ENCODE measurements at regions not wholly inside any gene's neighbourhood (a gene's known extent, or its start where the extent isn't known, plus 50 kb on each side); places are given as distances from the start of the nearest gene placed in this dataset.

- no peak for DNase-seq (ENCODE audit: low spot score)
These were observed 357.6 kb upstream of the CWC22 start for GRCh38 chr2:180364719-180365118.

- no peak for DNase-seq (ENCODE audit: low spot score)
These were observed 353.2 kb upstream of the CWC22 start for GRCh38 chr2:180360283-180360618.

- no peak for DNase-seq (ENCODE audit: low spot score)
These were observed 352.6 kb upstream of the CWC22 start for GRCh38 chr2:180359522-180360282.

- no peak for DNase-seq (ENCODE audit: low spot score)
These were observed 351.4 kb upstream of the CWC22 start for GRCh38 chr2:180358458-180358857.

DNA sequence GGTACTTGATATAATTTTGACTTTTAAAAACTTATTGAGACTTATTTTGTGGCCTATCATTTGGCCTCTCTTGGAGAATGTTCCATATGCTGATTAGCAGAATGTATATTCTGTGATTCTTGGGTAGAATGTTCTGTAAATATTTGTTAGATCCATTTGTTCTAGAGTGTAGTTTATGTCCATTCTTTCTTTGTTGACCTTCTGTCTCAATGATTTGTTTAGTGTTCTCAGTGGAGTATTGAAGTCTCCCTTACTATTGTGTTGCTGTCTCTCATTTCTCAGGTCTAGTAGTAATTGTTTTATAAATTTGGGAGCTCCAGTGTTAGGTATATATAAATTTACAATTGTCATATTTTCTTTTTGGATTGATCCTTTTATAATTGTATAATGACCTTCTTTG is 349.6 kb upstream of the CWC22 start:
- no peak for DNase-seq (ENCODE audit: low spot score)

- no peak for DNase-seq (ENCODE audit: low spot score)
These were observed 345.5 kb upstream of the CWC22 start for GRCh38 chr2:180352620-180353019.

DNA sequence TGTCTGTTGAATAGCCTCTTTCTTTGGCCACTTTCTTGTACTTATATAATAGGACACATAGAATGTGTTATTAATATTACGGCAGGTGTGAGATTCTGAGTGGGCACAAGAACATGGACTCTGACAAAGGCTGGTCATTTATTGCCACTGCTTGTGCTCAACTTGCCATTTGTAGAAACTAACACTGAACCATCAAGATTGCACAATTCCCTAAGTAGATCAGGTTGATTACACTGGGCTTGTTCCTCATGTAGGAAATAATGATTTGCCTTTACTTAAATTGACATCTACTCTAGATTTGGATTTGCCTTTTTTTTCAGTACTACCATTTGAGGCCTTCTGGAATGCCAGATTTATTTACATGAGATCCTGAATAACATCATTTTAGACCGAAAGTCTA is 342.7 kb upstream of the CWC22 start:
- no peak for DNase-seq (ENCODE audit: low spot score)

DNA sequence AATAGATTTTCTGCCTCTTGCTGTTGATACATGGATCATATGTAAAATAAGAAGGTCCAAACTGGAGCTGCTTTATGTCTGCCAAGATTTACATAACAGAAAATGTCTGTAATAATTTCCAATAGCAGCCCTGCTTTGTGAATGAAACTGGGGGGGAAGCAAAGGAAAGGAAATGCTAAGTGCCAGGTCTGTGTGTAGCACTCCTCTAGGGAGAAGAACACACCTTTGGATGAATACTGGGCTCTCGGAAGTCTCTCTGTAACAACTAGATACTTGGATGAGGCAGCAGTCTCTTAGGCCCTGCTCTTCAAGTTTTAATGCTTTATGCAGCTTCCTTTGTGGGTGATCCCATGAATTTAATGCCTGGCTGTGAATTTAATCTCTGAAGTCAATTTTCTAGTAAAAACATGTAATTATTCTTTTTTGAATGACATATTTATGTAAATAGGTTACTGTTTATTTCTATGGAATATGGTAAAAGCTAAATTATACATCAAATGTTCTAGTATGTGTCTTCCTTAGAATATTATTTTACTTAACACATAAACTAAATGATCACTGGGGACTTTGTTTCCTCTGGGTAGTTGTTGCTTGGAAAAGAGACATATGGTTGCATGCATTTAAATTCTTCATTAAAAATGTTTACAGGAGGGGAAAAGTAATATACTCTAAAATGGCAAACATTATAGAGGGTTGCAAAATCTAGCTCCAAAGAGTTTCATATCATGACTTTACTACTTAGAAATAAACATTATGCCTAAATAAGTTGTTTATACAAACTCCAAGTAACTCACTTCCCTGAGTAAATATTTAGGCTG is 336.6 kb upstream of the CWC22 start:
- DNase-seq (ENCODE audit: low spot score) = no peak

DNA sequence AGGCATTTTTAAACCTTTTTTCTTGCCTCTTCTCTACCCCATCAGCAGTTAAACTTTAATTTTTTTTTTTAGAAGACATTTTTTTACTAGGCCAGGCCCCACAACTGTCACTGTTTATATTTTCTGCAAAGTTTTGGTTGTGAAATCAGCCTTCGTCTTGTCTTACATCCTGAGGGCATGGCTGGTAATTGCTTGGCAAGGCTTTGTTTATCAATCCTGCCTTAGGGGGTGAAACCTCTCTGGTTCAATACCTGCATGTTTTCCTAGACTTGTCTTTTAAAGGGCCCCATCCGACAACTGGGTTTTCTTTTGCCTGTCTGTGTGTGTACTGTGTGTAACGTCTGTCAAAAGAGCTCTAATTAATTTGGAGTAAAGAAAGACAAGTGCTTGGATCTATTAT is 330.0 kb upstream of the CWC22 start:
- DNase-seq (ENCODE audit: low spot score) = no peak

GRCh38 chr2:180336550-180336949 is 329.5 kb upstream of the CWC22 start:
- DNase-seq (ENCODE audit: low spot score) = no peak

GRCh38 chr2:180334514-180334913 is 327.4 kb upstream of the CWC22 start:
- no peak for DNase-seq (ENCODE audit: low spot score)

DNA sequence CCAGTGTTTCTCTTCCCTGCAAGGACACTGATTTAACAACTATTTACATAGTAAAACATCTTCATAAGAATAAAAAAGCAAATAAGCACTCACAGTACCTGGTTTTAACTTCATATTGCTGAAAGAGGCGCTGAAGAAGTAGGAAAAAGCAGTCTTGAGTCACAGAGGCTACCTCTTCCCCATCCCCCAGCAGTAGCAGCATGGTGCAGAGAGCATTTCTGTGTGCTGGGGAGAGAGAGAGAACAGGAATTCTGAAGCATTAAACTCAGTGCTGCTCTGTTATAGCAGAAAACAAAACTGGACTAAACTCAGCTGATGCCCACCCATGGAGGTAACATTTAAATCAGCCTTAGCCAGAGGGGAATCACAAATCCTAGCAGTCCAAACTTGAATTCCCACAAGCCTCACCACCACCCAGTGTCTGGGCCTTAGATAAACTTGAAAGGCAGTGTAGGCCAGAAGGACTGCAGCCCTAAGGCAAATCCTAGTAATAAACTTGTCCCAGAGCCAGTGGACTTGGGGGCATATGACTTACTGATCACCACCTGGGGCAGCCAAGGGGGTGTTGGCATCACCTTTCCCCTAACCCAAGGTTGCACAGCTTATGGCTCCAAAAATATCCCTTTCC is 321.8 kb upstream of the CWC22 start:
- no peak for DNase-seq (ENCODE audit: low spot score)

DNA sequence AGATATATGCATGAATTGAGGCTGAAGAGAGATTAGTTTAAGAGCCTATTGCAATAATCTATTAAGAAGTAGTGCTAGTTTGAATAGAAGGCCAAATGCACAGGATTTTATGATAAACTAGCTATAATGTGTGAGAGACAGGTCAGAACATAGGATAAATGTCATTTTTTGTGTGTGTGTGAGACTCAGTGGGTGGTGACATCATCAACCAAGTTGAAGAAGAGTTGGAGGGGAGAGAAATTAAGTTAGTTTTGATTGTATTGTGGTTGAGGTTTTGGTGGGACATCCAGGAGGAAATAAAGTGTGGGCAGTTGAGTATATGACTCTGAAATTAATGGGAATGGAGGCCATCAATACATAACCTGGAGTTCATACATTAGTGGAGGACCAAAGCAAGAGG is 320.1 kb upstream of the CWC22 start:
- no peak for DNase-seq (ENCODE audit: low spot score)

GRCh38 chr2:180325416-180326120 is 318.5 kb upstream of the CWC22 start:
- no peak for DNase-seq (ENCODE audit: low spot score)

DNA sequence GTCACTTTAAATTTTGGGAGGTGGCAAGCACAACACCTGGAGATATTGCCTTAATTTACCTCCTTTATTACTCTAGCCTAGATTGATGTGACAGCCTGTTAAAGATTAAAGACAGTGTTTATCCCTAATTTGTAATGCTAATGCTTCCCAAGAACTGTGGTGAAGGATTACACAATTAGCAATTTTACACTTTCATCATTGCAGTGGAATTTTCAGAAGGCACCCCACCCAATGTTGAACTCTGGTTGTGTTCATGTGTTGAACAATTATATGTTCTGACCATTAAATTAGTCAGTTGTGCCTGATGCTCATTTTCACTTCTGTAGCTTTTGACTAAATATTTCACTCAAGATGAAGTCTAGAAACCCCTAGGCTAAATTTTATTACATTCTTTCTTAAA is 317.1 kb upstream of the CWC22 start:
- no peak for DNase-seq (ENCODE audit: low spot score)

- DNase-seq (ENCODE audit: low spot score) = no peak
These were observed 315.7 kb upstream of the CWC22 start for GRCh38 chr2:180322781-180323180.

DNA sequence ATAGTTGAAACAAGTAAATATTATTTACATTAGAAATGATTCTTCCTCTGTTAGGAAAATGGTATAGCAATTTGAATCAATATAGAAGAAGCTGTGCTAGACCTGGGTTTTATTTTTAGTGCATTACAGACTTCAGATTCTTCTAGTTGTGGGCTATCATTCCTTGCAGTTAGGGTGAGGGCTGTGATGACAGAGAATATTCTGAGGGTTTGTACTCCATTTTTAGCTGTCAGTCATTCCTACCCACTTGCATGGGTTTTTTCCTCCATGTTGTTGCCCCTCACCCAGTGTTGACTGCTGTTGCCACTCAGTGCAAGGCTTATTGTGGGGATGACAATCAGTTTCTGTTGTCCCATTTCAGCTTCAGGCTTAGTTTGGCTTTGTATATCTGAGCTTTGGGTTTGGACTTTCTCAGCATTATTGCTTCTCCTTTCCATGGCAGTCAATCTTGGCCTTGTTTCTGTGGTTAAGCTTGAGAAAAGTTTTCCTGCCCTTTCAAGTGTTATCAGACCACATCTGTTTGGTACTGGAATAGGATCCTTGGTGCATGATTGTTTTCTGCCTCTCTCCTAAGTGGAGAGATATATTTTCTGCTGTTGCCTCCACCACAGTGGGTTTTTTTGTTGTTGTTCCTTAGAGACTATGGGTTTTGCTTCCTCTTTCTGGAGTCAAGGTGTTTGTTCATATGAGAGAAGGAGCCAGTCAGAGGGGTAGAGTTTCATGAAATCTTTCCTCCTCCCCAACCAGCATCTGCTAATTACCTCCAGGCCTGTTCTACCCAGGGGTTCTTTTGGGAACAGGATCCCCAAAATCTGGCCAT is 312.7 kb upstream of the CWC22 start:
- DNase-seq (ENCODE audit: low spot score) = no peak

- no peak for DNase-seq (ENCODE audit: low spot score)
These were observed 307.0 kb upstream of the CWC22 start for GRCh38 chr2:180314086-180314485.

- DNase-seq (ENCODE audit: low spot score) = no peak
These were observed 305.4 kb upstream of the CWC22 start for GRCh38 chr2:180312542-180312941.

DNA sequence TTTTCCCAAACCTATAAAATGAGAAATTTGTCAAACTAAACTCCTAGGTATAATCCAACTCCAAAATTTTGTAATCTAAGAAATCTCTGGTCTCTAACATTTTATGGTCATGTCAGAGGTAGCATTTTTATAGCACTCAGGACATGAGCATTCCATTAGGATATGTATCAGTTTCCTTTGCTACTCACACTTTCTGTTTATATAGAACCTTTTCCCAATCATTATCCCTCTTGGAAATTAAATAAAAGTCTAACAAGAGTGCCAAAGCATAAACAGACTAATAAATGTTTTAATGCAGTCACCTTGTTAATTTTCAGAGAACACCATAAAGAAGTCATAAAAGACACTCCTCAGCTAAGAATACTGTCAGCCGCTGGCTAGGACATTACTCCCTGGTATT is 300.0 kb upstream of the CWC22 start:
- DNase-seq (ENCODE audit: low spot score) = no peak

GRCh38 chr2:180306346-180306745 is 299.2 kb upstream of the CWC22 start:
- no peak for DNase-seq (ENCODE audit: low spot score)

Measured in Ammon's horn (tissue), 1 donor.